K562 (cell line): ENCODE measurements at regions not wholly inside any gene's neighbourhood (a gene's known extent, or its start where the extent isn't known, plus 50 kb on each side); places are given as distances from the start of the nearest gene placed in this dataset.

Experiments
- ATAC-seq: fragments of 200-7000 bp; cut with Tn5 transposase; 3 replicates; pipeline ENCODE4 v1.9.1; 2020; ENCODE audit warnings: moderate library complexity
- BruUV-seq: library from RNA; stranded (reverse); fragments of 400-500 nt; replicated peaks from 2 replicates; lab custom pipeline; 2021; lab: Mats Ljungman, UMichigan
- CTCF ChIA-PET: fragments of 300-600 bp; formaldehyde crosslinking; extraction: SDS; loops from one replicate; lab custom pipeline; 2021; ENCODE audit warnings: low intra/inter-chr PET ratio; lab: Yijun Ruan, JAX
- POLR2A ChIA-PET: fragments of 300-600, 350-650 bp; sonication (Branson Sonifier 250); formaldehyde crosslinking; extraction: SDS; loops from one replicate; lab custom pipeline; 2021; ENCODE audit warnings: antibody characterized with exemption, inconsistent platforms; lab: Yijun Ruan, JAX
- DNase-seq, 4 experiments: peaks; one replicate each; pipeline versions ENCODE4 v3.0.0 to v3.0.0-alpha.2; 2011 to 2018; ENCODE audit warnings: low spot score in 3 of 4, mixed read lengths in 3 of 4; ENCODE audit errors: extremely low read depth in 1 of 4
- FAIRE-seq: peaks from 2 replicates; lab custom pipeline; 2011; peaks lifted over from hg19 to GRCh38; lab: Jason Lieb, UNC
- H2AFZ ChIP-seq: 2 replicates; pipeline ENCODE4 v1.6.0; 2011; ENCODE audit warnings: low read depth, low read length, control low read depth, inconsistent platforms
- H3K27ac ChIP-seq: fragments of 200-600 bp; 3 replicates; pipeline ENCODE4 v1.8.0; 2011; ENCODE audit warnings: low read depth, mild to moderate bottlenecking, control low read depth, inconsistent platforms, low read length, moderate library complexity, mixed read lengths; ENCODE audit errors: extremely low read depth
- H3K27me3 ChIP-seq, 2 experiments: fragments of 300-600 bp in 1 of 2; 2 replicates in 1 of 2; 3 replicates in 1 of 2; pipeline versions ENCODE4 v1.6.0 to v1.8.0; 2011; ENCODE audit warnings: inconsistent platforms in 2 of 2, low read length in 2 of 2, mild to moderate bottlenecking in 1 of 2, mixed read lengths in 1 of 2, moderate library complexity in 1 of 2; ENCODE audit not compliant: control insufficient read depth in 2 of 2, insufficient read depth in 2 of 2
- H3K36me3 ChIP-seq: fragments of 300-600 bp; 3 replicates; pipeline ENCODE4 v1.8.0; 2011; ENCODE audit warnings: mild to moderate bottlenecking, low read length, inconsistent platforms; ENCODE audit not compliant: control insufficient read depth, insufficient read depth
- H3K4me1 ChIP-seq, 2 experiments: fragments of 200-600 bp in 1 of 2; replicated peaks in 1 of 2; 2 replicates in 1 of 2; 3 replicates in 1 of 2; pipeline versions ENCODE4 v1.5.1 to v1.8.0; 2011; ENCODE audit warnings: inconsistent platforms in 2 of 2, low read length in 2 of 2, mild to moderate bottlenecking in 1 of 2, mixed read lengths in 1 of 2, moderate library complexity in 1 of 2; ENCODE audit not compliant: control insufficient read depth in 2 of 2, insufficient read depth in 2 of 2
- H3K4me2 ChIP-seq: 2 replicates; pipeline ENCODE4 v1.6.1; 2011; ENCODE audit warnings: low read length, control low read depth, inconsistent platforms, mixed read lengths; ENCODE audit not compliant: insufficient read depth
- H3K4me3 ChIP-seq: fragments of 200-600 bp; sonication (generic), shearing (Covaris generic); 2 replicates; pipeline ENCODE4 v1.5.1; 2016; ENCODE audit warnings: control low read depth, inconsistent platforms
- H3K79me2 ChIP-seq: fragments of 200-600 bp; 3 replicates; pipeline ENCODE4 v1.8.0; 2011; ENCODE audit warnings: low read length, inconsistent platforms; ENCODE audit not compliant: control insufficient read depth, insufficient read depth
- H3K9ac ChIP-seq, 2 experiments: 2 replicates each; pipeline versions ENCODE4 v1.6.0 to v1.6.1; 2011; ENCODE audit warnings: low read depth in 2 of 2, low read length in 2 of 2, control low read depth in 1 of 2, inconsistent platforms in 1 of 2, mild to moderate bottlenecking in 1 of 2, mixed read lengths in 1 of 2; ENCODE audit not compliant: insufficient read depth in 1 of 2
- H3K9me1 ChIP-seq: one replicate; pipeline ENCODE4 v1.6.0; 2011; ENCODE audit warnings: inconsistent platforms, mild to moderate bottlenecking, low read length, moderate library complexity; ENCODE audit not compliant: control insufficient read depth, insufficient read depth
- H3K9me3 ChIP-seq: replicated peaks from 2 replicates; pipeline ENCODE4 v1.5.1; 2011; ENCODE audit warnings: low read depth, low read length, inconsistent platforms; ENCODE audit not compliant: control insufficient read depth, insufficient read depth
- H4K20me1 ChIP-seq: replicated peaks from 2 replicates; pipeline ENCODE4 v1.6.1; 2011; ENCODE audit warnings: low read length, inconsistent platforms, mixed read lengths; ENCODE audit not compliant: control insufficient read depth, insufficient read depth
- AFF4 ChIP-seq: sonication (generic); formaldehyde crosslinking; IDR thresholded peaks from 2 replicates; pipeline ENCODE4 v1.8.0; 2023; ENCODE audit warnings: mild to moderate bottlenecking, missing genetic modification reagents
- CHD2 ChIP-seq: IDR thresholded peaks from 2 replicates; pipeline ENCODE4 v1.6.1; 2011; ENCODE audit warnings: low read depth, low read length
- PCBP2 ChIP-seq: fragments of 200-400 bp; formaldehyde crosslinking; IDR thresholded peaks from 2 replicates; pipeline ENCODE4 v1.6.1; 2018; ENCODE audit warnings: low read length, low read depth, mild to moderate bottlenecking, moderate library complexity; ENCODE audit not compliant: poor library complexity, severe bottlenecking
- PHB ChIP-seq: fragments of 250-450 bp; sonication (Bioruptor Pico); IDR thresholded peaks from 2 replicates; pipeline ENCODE4 v1.5.0; 2021
- RERE ChIP-seq: sonication (generic); formaldehyde crosslinking; IDR thresholded peaks from 2 replicates; pipeline ENCODE4 v1.8.0; 2023; ENCODE audit warnings: missing genetic modification reagents, mild to moderate bottlenecking, borderline replicate concordance
- ZKSCAN3 ChIP-seq: fragments of 250-450 bp; sonication (Bioruptor Pico); IDR thresholded peaks from 2 replicates; pipeline ENCODE4 v1.4.0; 2020
- ZNF263 ChIP-seq: sonication (generic); formaldehyde crosslinking; IDR thresholded peaks from 2 replicates; pipeline ENCODE4 v1.8.0; 2022; ENCODE audit warnings: mild to moderate bottlenecking, missing genetic modification reagents, borderline replicate concordance
- ZNF766 ChIP-seq: fragments of 200-800 bp; sonication (Bioruptor generic); conservative IDR thresholded peaks from 2 replicates; pipeline ENCODE4 v1.6.1; 2016; ENCODE audit warnings: missing genetic modification characterization, missing compliant biosample characterization
- WGBS: fragments of 100-300 bp; shearing (Covaris generic); methylation state at CpG from one replicate; pipeline ENCODE4 v1.1.6; 2016; ENCODE audit warnings: low coverage, mixed read lengths; ENCODE audit not compliant: insufficient coverage; ENCODE audit errors: missing lambda C conversion rate; 5-methylcytosine and 5-hydroxymethylcytosine counted together
- in situ Hi-C: fragments of 300-500 bp; cut with MboI; formaldehyde crosslinking; loops from 4 replicates; pipeline ENCODE4 v1.15.0; 2018; ENCODE audit warnings: inconsistent platforms, mixed read lengths
- intact Hi-C: fragments of 100-400 bp; cut with micrococcal nuclease; formaldehyde crosslinking; loops from 2 replicates; pipeline ENCODE4 v1.14.2; 2022
- TF ChIP-seq, protein P1 (sequence below): conservative IDR thresholded peaks from 2 replicates; pipeline ENCODE4 v1.6.1; 2011; ENCODE audit warnings: low read depth, mild to moderate bottlenecking, low read length; ENCODE audit not compliant: control insufficient read depth
- TF ChIP-seq, protein P2 (sequence below): fragments of 250-450 bp; sonication (Bioruptor Pico); IDR thresholded peaks from 2 replicates; pipeline ENCODE4 v1.6.1; 2021; ENCODE audit warnings: mild to moderate bottlenecking

DNA sequence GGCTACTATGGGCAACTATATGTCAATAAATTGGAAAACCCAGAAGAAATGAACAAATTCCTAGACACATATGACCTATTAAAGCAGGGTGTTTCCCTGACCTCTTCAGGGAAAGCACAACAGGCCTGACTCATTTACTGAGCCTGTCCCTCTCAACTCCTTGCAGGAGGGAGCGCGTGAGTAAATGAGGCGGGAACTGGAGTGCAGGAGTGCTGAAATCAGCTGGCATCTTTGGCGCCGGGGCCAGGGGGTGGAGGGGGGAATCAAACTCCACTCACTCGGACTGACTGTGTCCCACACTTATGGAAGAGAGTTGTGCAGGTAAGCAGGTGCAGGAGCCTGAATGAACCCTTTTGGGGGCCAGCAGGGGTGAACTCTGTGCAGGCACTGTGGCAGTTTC lies 671.2 kb upstream of the PTCHD4 start:
- Histone ChIP-seq H3K36me3 (no peaks in the 10 kb centered on the region), H3K79me2 (no peaks in the 10 kb centered on the region), H3K9ac (no peak overlapping the region), H3K4me2 (no peak overlapping the region), H3K27me3 (no peaks in the 10 kb centered on the region; a peak in 1 of 5 replicates), H3K9me1 (no peaks in the 10 kb centered on the region), H3K4me3 (no peak overlapping the region), H4K20me1 (no peaks in the 10 kb centered on the region), H3K4me1 (no peaks in the 10 kb centered on the region), H2AFZ (no peak overlapping the region), H3K9me3 (no peaks in the 10 kb centered on the region), H3K27ac (no peak overlapping the region)
- FAIRE-seq (no peak), DNase-seq (no peak), ATAC-seq (no peak)
- 0% methylated on average over 5 of the region's 6 CpGs for WGBS
- ChIA-PET POLR2A (interaction anchor here (1.0 kb wide), 1 partner anchor 20 kb away, joined by 4 read pairs; no protein-coding TSS in a partner anchor), CTCF (no interaction called here)
- BruUV-seq, result no TSS peak
- in situ Hi-C loops (no loop called here), intact Hi-C loops (no loop called here)
- TF ChIP-seq RERE, result no peak
- TF ChIP-seq PHB (CRISPR knock-in tag), result no peak
- TF ChIP-seq ZKSCAN3, result no peak
- TF ChIP-seq, protein P1, sequence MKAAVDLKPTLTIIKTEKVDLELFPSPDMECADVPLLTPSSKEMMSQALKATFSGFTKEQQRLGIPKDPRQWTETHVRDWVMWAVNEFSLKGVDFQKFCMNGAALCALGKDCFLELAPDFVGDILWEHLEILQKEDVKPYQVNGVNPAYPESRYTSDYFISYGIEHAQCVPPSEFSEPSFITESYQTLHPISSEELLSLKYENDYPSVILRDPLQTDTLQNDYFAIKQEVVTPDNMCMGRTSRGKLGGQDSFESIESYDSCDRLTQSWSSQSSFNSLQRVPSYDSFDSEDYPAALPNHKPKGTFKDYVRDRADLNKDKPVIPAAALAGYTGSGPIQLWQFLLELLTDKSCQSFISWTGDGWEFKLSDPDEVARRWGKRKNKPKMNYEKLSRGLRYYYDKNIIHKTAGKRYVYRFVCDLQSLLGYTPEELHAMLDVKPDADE, result no peak
- TF ChIP-seq ZNF263, result no peak
- no peak for TF ChIP-seq AFF4 (CRISPR knock-in tag)
- TF ChIP-seq, protein P2, sequence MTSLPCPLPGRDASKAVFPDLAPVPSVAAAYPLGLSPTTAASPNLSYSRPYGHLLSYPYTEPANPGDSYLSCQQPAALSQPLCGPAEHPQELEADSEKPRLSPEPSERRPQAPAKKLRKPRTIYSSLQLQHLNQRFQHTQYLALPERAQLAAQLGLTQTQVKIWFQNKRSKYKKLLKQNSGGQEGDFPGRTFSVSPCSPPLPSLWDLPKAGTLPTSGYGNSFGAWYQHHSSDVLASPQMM, result no peak
- no peak for TF ChIP-seq CHD2
- no peak for TF ChIP-seq ZNF766 (CRISPR knock-in tag)
- TF ChIP-seq PCBP2, result no peak
